GM18520 (cell line): ENCODE measurements at regions not wholly inside any gene's neighbourhood (a gene's known extent, or its start where the extent isn't known, plus 50 kb on each side); places are given as distances from the start of the nearest gene placed in this dataset.

Experiments
- ATAC-seq: cut with Tn5 transposase; IDR thresholded peaks from one replicate; pipeline ENCODE4 v1.9.1; 2021; ENCODE audit not compliant: unreplicated experiment

DNA sequence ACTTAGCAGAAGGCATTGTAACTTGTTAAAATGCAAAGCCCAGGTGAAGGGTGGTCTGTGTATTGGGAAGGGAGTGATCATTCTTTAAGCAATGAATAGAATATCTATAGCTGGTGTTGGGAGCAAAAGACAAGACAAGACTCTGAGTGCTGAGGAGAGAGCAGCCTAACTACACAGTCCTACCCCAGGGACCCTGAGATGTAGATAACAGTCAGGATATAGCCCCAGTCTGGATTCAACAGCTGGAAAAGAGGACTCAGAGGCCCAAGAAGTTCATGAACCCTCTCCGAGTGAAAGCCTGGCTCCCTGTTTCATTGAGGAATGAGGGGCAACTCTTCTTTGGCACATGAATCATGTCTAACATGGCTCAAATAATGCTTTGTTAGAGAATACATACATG lies 310.7 kb upstream of the SLC14A2 start:
- ATAC-seq: no peak

GRCh38 chr18:45312555-45313126 lies 302.6 kb upstream of the SLC14A2 start:
- ATAC-seq: no peak

GRCh38 chr18:45316127-45316526 lies 299.1 kb upstream of the SLC14A2 start:
- no peak for ATAC-seq

DNA sequence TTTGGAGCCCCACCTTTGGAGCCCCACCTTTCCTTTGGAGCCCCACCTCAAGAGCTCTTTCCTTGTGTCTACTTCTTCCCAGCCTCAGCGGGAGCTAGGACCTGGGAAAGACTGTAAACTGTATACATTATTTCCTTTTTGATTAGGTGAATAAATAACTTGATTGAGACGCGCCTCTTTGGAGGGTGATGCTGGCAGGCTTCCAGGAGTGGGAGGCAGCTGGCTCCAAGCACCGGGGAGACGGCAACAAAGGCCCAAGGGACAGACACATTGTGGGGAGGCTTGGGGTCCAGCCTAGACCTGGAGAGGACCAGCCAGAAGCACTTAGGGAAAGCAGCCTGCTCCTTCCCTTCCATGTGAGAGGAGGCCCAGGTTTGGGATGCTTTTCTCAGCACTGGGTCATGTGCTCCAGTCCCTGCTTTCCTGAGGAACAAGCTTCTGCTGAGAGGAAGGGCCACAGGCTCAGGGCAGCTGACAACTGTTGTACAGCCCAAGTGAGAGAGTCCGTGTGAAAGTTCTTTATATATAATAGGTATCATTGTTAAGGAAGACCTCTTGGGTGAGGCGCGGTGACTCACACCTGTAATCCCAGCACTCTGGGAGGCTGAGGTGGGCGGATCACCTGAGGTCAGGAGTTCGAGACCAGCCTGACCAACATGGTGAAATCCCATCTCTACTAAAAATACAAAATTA lies 297.2 kb upstream of the SLC14A2 start:
- no peak for ATAC-seq

DNA sequence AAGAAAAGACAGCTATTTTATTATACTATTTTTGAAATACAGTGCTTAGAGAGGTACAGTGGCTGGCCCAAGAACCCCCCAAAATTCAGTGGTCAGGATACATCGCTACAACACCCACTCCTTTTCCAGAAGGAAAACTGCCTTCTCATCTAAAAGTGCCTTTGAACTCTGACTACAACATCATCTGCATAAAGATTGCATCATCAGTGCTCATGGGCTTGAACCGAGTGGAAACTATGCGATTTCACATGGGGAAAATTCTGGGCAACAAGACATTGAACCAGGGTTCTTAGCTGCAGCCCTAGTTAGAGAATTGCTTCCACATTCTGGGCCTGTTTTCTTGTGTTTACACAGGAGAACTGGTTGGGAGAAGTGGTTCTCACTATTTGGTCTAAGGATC lies 294.6 kb upstream of the SLC14A2 start:
- no peak for ATAC-seq

DNA sequence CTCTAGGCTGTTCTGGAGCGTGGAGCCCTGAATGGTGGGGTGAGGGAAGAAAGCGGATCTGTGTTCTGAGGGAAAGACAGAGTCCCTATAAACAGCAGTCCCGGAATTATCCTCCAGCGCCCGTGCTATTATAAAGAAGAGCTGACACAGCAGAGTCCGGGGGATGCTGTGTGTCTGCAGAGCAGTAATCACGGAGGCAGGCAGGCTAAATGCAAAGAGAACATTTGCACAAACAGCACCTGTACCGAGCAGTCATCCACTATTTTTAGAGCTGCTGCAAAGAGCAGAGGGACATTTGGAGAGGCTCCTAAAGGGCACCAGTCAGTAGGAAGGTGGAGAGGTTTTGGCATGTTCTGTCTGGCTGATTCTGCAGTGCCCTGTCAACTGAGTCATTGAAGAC lies 293.8 kb upstream of the SLC14A2 start:
- no peak for ATAC-seq

- no peak for ATAC-seq
Observed at GRCh38 chr18:45322343-45322742, 292.9 kb upstream of the SLC14A2 start.

GRCh38 chr18:45324101-45324494 lies 291.2 kb upstream of the SLC14A2 start:
- no peak for ATAC-seq

DNA sequence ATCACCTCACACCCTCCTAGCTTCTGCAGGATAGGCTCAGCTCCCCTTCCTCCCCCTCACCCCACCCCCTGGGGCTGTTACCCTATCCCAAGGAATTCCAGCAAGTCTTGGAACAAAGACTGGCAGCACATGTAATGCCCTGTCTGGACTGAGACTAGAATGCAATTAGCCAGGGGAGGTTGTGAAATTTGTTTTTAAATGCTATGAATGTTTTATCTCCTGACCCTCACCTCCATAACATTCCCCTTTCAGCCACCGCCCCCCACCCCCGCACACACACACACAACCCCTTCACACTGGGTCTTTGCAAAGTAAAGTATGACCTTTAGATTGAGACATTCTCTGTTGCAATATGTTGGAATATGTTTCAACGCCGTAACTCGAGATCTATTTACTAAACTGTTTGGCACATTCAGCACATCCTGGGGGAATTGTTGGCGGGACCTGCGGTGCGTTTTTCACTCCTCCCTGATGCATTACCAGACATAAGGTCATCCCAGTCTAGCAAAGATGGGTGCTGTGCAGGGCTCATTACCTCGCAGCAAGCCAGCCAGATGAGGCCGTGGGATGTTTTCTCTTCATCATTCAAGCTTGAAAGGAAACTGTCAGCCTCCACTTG lies 290.7 kb upstream of the SLC14A2 start:
- ATAC-seq: no peak

GRCh38 chr18:45325778-45326177 lies 289.5 kb upstream of the SLC14A2 start:
- no peak for ATAC-seq

GRCh38 chr18:45326505-45326904 lies 288.8 kb upstream of the SLC14A2 start:
- no peak for ATAC-seq

DNA sequence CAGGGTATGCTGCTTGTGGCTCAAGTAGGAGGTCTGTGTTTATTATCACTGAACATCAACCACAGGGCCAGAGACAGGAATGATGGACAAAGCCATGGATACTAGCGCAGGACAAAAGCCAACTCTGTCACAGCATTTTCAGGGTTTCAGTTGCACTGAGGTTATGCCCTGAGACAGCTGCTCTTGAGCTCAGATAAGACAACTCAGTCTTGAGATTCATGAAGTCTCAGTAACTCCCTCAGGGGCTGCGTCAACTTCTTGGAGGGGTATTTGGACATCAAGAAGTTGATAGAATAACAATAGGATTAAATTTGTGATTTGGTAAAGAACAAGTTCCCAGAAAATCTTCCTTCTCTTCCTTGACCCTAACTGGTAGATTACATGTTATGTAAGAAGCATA lies 287.0 kb upstream of the SLC14A2 start:
- ATAC-seq: no peak

GRCh38 chr18:45328811-45329210 lies 286.5 kb upstream of the SLC14A2 start:
- no peak for ATAC-seq

- no peak for ATAC-seq
Observed at GRCh38 chr18:45329316-45329715, 286.0 kb upstream of the SLC14A2 start.

GRCh38 chr18:45330170-45330594 lies 285.1 kb upstream of the SLC14A2 start:
- ATAC-seq: no peak

DNA sequence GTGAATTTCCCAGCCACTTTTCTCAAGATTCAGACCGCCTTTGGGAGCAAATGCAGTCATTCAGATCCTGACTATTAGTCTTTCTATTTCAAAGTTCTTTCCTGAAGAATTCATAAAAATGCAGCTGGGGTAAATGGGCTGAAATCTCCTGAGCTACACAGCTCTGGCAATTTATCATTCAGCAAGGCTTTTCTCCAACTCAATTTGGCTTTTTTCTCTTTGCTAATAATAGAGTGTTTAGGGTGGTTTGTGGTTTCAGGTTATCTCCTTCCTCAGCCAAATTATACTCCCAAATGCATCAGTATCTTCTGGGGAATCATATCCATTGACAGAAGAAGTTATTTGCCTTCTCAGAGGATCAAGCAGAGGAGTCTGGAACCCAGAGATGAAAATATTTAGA lies 282.4 kb upstream of the SLC14A2 start:
- no peak for ATAC-seq

DNA sequence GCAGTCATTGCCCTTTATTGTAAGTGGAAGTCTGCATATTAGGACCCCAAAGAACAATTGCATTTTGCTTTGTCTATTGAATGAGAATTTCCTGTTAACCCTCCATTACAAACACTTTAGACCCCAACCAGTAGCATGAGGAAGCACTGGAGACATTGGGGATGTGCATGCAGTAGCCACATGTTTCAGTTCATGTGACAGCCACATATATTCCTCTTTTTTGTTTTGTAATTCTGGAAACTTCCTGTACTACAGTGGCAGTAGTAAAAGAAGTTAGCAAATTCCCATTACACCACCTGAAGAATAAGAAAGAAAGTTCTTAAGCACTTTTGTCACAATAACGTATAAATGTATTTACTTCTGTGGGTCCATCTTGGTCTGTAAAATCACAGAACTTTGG lies 281.1 kb upstream of the SLC14A2 start:
- ATAC-seq: no peak

DNA sequence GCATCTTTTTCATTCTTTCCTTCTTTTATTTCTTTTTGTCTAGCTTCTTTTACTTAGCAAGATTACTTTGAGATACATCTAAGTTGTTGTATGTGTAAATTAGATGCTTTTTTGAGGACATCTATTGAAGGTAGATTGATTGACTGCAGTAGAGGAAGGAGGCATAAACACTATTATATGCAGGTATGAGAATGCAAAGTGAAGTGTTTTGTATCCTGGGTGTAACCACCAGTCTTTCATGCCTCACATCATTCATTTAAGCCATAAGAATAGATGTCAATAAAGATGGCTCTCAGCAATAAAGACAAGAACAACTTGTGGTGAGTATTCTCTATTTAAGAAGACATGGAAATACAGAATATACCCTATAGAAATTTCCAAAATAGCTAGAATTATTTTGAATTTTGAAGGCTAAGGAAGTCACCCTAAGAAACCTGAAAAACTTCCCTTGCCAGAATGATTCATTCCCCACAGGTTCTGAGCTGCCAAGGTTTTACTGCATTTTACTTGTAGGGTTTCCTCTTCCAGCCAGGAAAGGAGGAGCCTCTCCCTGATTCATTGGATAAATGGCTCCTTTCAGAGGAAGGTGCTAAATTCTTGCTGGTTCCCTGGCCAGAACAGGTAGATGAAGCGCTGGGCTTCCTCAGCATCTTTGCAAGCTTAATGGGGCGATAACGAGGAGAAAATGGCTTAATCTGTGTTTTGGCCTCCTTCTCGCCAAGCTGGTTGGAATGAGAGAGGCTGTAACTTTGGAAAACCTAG lies 279.8 kb upstream of the SLC14A2 start:
- no peak for ATAC-seq

DNA sequence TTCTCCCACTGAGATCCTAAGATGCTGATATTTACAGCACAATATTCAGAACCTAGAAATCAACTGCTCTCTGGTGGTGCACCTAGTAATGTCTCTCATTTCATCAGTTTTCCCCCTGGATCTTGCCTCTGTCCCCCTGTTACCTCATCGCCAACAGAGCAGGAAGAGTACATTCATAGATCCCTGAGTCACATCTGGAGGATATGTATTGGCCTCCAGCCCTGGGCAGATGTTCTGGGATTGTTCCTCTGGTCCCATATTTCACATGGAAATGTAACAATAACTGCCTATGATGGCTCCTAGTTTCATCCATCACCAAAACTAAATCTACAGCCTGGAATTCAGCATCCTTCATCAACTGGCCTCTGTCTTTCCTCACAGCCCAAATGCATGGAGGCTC lies 278.8 kb upstream of the SLC14A2 start:
- no peak for ATAC-seq

DNA sequence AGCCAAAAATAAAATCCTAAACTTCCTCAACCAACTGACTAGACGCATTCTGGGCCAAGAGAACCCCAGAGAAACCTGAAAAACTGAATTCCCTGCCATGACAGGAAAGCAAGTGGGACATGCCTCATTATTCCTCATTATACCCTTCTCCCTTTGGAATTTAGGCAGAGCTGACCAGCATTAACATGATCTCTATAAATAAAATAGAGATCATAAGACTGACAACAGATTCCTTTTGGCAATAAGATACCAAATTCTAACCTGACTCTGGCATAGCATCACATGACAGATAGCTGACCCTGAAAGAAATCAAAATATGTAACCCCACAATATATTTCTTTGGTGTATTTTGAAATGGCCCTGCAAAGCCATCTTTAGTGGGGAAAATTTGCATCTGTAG lies 277.8 kb upstream of the SLC14A2 start:
- ATAC-seq: no peak

DNA sequence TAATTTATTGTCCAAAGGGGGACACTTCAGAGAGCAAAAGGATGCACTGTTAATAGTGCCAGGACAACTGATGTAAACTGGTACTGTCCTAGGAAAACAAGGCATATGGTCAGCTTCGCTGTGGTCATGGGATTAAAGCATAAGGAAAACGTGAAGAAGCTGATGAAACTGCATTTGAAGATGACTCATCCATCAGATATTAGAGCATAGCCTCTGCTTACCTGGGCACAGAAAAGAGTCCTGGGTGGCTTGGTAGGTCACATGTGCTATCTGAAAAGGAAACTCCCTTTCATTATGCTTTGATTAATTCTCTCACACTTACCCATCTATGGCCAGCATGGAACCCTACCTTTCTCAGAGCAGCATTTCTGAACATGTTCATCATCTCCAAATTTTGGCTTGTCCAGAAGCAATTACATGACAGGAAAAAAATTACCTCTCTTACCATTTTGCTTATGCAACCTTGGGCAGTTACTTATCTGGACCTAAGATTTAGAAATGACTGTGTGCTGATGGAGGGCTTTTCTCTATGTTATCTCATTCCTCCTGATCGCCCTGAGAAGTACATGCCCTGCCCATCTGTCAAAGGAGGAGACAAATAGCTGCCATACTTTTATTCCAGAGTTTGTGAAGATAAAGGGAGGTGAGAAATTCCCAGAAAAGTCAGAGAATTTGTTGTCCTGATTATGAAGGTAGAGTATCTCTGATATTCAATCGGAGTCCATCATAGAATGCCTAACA lies 275.3 kb upstream of the SLC14A2 start:
- no peak for ATAC-seq
